GM18498 (cell line): ENCODE measurements at regions not wholly inside any gene's neighbourhood (a gene's known extent, or its start where the extent isn't known, plus 50 kb on each side); places are given as distances from the start of the nearest gene placed in this dataset.

Experiments used
- ATAC-seq: cut with Tn5 transposase; IDR thresholded peaks from one replicate; pipeline ENCODE4 v1.9.1; 2021; ENCODE audit warnings: mild to moderate bottlenecking, moderate library complexity; ENCODE audit not compliant: unreplicated experiment

DNA sequence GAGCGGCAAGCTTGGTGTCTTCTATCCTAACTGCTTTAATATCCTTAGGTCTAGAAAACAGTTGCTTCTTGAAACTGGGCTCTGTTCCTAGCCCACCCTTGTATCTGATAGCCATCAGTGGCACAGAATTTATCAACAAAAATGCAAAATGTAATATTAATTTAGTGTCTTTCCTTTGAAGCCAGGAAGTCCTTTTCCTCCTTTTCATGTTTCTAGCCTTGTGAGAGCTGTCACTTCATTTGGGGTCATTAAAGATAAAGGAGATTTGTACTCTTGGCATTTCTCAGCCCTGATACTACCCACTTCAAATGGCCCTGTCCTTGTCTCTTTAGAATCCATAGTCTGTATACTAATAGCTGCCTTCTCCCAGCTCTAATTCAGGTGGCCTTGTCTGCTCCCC is 111.0 kb downstream of the GAS1 start:
- no peak for ATAC-seq

DNA sequence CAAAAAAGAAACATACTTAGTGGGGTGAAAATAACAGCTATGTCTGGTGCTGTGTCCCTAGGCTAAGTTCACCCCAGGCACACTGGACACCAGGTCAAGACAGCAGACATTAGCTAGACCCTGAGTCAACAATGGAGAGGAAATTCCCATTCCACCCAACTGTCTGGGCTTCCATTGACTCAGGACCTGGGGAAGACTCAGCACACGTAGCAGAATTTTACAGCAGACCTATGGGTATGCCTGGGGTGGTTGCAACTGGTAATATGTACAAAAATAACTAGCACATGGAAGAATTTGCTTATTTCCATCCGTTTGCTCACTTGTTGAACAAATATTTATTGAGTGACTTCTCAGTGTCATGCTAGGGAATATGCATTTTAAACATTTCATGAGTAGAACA is 117.0 kb downstream of the GAS1 start:
- ATAC-seq: no peak

DNA sequence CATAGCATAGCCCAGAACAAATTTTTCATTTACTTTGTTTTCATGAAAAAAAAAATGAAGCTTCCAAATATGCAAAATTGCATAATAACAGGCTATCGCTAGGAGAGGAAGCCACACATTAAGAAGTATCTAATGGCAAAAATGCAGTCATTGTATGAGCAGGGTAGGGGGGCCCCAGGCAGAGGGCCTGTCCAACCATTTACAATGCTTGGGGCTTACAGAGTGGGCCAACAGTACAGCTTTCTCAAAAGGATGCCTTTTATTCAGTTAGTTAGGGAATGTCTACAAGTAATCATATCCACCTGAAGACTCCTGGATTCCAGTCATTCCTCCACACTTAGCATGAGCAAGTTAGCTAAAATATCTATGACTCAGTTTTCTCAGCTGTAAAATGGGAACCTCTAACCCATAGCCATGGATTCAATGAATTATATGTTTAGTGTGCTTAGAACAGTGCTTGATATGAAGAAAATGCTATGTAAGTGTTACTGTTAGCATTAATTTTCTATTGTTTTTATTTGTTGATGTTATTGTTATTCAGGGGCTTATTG is 117.7 kb downstream of the GAS1 start:
- ATAC-seq: no peak

DNA sequence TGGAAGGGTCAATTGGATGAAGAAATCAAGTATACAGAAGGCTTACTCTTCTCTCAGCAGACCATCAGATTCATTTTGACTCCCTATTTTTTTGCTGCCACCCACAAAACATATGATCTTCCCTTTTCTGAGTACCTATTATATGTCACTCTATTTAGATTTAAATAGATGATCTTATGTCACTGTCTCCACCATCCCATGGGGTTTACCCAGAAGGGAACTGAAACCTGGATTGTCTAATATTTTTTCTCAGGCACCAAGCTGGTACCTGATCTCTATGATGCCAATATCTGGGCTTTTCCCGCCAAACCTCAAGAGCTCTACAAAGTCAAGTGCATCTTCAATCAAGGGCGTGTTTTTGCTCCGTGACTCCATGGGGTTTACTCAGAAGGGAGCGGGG is 118.7 kb downstream of the GAS1 start:
- ATAC-seq: no peak

DNA sequence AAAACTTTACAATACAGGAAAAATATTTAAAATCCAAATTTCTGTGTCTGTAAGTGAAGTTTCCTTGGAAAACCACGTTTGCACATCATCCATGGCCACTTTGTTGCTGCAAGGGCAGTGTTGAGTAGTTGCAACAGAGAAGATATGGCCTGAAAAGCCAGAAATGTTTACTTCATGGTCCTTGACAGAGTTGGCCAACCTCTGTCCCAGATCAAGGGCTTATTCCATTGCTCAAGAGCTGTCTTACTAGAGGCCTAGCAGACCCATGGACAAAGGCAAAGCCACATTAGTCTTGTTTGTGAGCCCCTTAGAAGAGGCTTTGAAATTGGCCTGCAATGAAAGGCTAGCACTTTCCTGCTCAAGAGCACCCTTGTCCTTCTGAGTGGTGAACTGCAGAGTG is 119.4 kb downstream of the GAS1 start:
- ATAC-seq: no peak

DNA sequence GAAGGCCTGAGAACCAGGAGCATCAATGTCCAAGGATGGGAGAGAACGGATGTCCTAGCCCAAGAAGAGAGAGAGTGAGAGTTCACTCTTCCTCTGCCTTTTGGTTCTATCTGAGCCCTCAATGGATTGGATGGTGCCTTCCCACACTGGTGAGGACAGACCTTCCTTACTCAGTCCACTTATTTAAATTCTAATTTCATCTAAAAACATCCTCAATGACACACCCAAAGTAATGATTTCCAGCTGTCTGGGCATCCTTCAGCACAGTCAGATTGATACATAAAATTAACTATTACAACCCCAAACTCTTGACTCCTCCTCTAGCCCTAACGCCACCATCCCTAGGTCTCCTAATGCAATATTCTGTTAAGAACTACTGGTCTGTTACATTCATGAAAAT is 122.0 kb downstream of the GAS1 start:
- ATAC-seq: no peak

DNA sequence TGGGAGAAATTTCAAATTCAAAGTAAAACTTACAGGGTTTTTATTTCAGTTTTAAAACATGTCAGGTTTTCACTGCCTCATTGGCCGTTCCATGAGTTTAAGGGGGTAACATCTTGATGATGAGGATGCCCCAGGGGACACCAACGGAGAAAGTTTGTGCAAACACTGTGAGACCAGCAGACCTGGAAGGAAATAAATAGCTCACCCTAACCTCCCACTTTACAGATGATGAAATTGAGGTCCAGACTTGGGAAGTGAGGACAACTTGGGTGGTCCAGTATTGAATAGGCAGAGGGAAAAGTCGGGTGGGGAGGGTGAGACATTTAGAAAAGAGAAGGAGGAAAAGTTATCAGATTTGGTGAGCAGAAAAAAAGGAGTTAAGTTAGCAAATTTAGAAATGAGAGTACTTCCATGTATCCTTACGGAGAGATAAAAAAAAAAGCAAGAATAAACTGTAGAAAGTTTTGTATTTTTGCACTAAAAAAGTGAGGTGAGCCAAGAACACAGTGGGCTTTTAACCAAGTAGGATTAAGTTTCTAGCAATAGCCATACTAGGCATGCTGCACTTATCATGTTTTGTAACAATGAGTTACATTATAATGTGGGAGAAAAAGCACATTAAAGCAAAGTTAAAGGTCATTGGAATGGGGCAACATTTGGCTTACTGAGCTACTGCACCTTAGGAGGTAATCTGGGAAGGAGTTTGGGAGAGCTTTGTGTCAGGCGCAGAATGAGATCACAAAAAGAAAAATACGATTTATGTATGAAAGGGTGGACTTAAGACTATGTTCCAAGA is 125.1 kb downstream of the GAS1 start:
- no peak for ATAC-seq

DNA sequence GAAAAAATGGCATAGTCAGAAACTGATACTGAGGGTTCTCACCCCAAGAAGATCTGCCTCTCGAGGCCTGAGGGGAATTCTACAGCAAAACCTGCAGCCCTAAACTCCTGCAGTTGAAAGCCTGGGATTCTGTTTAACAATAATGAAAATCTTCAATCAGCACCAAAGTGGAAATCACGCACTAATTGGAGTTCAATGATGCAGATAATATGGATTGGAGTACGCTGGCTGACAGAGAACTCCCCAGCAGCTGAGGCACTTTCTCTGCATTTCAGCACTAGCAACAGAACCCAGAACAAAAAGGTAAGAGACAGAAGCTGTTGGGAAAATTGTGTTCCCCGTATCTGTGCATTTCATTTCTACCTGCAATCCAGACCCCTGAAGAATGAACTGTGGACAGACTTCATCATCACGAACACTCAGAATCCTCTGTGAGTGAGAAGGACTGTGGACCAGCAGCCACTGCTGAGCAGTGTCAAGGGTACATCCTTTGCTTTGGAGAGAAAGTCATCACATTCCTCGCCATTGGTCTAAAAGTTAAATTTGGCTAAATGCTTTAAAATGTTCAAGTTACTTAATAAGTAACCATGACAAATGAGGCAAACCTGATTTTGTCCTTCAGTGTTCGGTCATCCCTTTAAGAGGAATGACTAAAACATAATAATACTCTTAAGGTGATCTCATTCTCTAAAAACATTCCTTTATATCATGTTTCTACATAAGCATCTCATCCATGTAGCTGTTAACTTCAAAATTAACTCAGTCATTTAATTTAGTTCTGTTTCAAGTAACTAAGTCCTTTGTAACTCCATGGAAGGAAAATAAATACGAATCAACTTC is 126.1 kb downstream of the GAS1 start:
- ATAC-seq: no peak

DNA sequence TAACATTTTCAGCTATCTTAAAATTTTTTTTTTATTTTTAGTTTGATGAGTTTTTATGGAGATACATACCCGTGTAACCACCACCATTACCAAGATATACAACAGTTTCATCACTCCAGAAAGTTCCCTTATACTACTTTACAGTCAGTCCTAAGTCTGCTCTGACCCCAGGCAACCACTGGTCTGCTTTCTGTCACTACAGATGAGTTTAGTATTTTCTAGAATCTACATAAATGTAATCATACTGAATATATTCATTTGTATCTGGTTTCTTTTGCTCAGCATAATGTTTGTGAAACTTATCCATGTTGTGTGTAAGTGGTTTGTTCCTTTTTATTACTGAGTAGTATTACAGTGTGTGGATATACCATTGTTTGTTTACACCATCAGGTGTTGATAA is 127.8 kb downstream of the GAS1 start:
- no peak for ATAC-seq

DNA sequence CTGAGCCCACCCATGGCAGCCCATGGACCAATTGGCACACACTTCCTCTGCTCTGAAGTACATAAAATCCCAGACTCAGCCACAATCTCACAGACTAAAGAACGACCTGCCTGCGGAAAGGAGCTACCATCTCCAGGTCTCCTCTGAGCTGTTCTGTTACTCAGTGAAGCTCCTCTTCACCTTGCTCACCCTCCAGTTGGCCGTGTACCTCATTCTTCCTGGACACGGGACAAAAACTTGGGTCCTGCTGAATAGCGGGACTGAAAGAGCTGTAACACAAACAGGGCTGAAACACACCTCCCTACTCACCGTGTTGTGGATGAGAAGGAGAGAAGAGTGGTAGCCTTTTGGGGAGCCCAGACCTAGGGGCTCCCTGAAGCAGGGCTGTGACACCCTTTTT is 128.7 kb downstream of the GAS1 start:
- ATAC-seq: no peak

DNA sequence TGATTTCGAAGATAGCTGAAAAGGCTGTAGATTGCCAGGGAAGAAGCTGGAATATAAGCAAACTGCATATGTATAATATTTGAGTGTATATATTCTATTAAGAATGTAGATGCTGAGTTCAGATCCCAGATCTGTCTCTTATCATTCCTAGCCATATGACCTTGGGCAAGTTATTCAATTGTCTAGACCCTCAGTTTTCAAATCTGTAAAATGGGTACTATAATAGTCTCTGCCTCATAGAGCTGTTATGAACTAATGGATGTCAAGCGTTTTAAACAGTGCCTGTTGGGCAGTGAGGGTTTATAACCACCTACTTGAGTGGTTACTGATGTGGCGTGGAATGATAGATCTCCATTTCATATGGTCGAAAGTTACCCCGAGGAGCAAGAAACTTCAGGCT is 130.4 kb downstream of the GAS1 start:
- no peak for ATAC-seq

DNA sequence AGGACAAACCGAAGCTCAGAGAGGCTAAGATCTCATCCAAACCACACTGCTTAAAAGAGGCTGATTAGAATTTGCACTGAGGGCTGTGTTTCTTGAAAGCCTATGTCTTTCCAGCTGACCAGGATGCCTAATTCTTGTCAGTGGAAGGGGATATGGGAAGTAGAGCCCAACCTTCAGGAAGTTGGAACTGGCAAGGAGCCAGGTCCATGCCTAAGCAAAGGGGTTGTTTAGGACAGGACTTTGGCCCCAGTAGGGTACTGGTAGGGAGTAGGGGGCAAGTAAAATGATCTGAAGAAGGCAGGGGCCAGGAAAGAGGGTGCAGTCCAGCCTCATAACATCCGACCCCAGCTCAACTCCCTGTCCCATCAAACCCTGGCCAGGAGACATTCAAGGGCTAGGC is 130.9 kb downstream of the GAS1 start:
- ATAC-seq: no peak

DNA sequence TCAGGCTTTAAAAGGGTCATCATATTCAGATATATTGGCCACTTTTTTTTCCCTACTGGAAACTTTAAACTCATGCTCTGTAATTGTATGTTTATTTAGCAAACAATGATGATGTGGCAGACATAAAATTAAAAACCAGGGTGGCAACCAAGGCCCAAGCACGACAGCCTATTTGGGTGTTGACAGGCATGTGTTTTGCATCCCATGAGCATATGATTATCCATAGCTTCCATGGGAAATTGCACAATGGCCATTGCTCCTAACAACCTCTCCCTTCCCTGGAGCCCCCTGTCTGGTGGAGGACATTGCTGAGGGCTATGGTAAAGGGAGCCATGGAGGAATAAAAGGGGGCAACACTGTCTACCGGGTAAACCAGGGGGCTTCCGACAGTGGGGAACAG is 134.7 kb downstream of the GAS1 start:
- no peak for ATAC-seq

DNA sequence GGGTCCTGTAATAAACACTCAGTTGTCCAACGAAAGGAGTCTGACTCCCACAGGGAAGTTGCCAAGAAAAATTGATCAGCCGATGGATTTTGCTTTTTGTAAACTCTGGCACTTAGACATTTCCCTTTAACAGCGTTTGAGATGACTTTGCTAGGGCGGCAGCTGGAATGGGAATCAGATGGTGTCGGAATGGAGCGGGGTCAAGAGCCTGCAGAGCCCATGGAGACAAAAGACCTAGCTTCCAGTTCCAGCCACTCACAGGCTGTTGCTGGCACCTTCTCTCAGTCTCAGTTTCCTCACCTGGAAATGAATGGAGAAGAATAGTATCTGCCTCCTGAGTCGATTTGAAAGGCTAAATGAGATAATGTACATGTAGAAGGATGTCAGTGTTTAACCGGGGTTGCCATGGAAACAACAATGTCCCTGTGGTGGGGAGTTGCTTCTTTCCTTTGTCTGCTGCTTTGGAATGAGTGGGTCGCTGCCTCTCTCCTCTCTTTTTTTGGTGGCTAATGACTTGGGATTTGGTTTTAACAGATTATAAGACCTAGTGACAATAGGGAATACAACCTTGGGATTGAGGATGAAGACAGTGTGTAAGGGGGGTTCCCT is 137.4 kb downstream of the GAS1 start:
- no peak for ATAC-seq

DNA sequence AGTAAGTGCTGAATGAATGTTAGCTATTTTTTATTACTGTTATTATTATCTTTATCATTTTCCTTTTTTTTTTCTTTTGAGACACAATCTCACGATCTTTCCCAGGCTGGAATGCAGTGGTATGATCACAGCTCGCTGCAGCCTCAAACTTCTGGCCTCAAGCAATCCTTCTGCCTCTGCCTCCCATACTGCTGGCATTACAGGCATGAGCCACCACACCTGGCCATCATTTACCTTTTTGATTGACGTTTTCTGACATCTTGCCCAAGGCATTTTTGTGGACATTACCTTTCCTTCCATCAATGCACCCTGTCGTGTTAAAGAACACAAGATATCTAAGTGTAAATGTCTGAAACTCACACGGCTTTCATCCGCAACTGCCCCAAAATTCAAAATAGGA is 138.2 kb downstream of the GAS1 start:
- ATAC-seq: no peak

DNA sequence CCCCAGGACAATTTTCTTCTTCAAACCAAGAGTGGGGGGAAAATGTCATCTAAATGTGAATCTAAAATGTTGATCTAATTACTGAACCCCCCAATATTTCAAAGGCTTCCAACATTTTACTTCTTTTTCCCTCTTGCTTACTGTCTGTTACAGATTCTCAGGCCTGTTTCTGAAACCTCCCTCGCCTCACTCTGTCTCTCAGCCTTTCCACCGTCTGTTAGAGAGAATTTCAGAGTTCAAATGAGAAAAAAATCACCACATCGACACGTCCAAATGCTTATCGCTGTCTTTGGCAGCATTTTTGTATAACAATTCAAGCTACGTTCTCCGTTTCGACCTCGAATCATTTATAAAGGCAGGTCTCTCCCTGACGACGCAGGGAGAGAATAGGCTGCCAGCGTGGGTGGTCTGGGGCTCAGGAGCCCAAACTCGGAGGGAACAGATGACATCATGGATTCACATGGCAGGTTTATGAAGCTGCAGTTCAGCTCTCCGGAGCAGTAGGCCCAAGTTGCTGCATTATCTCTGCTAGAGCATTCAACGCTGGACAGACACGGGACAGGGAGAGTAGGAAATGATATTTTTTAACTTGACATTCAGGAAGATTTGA is 139.8 kb downstream of the GAS1 start:
- no peak for ATAC-seq

DNA sequence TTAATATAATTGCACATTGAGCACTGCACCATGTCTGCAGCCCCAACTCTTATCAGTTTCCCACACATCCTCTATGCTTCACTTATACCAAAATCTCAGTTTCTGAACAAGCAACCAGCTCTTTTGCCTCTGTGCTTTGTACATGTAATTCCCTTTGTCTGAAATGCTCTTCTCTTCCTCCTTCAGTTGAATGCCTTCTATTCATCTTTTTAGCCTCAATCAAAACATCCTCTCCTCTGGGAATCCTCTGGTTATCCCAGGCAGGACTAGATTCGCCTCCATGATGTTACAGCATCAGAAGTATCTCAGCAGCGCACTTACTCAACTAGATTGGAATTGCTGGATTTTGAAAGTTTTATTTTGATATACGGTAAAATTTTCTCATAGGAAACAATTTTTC is 143.3 kb downstream of the GAS1 start:
- ATAC-seq: no peak

DNA sequence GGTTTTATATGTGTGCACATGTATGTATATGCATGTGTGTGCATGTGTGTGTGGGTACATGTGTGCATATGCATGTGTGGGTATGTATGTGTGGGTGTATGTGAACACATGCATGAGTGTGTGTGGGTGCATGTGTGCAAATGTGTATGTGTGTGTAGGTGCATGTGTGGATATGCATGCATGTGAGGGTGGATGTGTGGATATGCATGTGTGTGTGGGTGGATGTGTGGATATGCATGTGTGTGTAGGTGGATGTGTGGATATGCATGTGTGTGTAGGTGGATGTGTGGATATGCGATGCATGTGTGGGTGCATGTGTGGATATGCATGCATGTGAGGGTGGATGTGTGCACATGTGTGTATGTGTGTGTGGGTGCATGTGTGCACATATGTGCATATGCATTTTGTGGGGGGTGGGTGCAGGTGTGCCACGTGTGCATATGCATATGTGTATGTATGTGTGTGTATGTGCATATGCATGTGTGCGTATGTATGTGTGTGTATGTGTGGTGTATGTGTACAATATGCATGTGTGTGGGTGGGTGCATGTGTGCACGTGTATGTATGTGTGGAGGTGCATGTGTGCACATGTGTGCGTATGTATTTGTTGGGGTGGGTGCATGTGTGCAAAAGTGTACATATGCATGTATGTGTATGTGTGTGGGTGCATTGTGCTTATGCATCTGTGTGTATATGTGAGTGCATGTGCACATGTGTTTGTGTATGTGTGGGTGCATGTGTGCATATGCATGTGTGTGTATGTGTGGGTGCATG is 144.2 kb downstream of the GAS1 start:
- no peak for ATAC-seq

DNA sequence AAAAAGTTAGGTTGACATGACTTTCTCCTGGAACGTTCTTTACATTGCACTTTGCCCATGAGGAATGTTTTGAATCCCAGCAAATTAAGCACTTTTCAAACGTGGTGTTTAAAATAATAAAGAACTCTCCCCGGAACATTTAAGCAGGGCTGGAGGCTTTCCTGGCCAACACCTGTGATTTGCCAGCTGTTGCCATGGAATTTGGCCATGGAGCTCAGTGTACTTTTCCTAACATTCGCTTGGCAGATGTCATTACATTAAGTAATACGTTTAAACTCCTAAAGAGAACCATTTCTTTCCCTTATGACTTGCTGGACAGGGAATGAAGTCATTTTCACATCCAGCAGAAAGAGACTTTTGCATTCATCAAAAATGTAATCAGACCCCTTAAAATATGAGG is 146.1 kb downstream of the GAS1 start:
- no peak for ATAC-seq

DNA sequence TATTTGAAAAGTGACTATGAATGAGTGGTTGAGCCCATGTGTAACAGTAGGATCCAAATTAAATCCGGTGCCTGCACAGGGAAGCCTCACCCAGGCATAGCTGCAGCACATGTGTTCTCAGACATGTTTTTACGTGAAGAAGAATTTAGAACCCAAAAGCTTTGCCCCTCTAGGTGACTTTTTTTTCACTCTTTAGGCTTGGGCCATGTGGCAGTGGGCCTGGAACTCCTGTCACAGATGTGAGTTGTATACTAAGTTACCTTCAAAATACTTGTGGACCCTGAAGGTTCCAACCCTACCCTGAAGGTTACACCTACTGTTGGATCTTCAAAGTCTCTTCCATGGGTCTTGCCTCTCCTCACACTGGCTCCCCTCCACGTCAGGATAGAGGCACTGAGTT is 146.6 kb downstream of the GAS1 start:
- no peak for ATAC-seq

DNA sequence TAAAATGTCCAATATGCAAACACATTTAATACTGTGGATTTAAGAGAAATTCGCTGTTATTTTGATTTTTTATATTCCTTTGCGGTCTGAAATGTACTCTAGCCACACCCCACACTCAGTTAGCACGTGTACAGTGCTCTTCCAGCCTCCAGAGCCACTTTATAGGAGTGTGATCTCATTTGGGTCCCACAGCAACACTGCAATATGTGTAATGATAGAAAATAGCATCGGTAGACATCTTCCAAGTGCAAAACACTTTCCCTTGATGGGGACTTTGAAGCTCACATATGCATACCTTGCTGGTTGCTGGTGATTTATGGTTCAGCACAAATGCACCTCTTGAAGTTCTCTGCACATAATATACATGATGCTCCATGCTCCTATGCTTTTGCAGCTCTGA is 148.3 kb downstream of the GAS1 start:
- ATAC-seq: no peak
